CD4-positive, CD25-positive, alpha-beta regulatory T cell (primary cell): ENCODE measurements at regions not wholly inside any gene's neighbourhood (a gene's known extent, or its start where the extent isn't known, plus 50 kb on each side); places are given as distances from the start of the nearest gene placed in this dataset.
A peak's percentile ranks its signal among the peaks of the same experiment; 100 is the strongest.

ENCODE experiments used
- ATAC-seq, 2 donors: fragments of 150-1000 bp; cut with Tn5 transposase; one replicate each; pipeline ENCODE4 v1.10.0; 2021; ENCODE audit warnings: low read depth in 2 of 2, moderate number of reproducible peaks in 2 of 2, moderate library complexity in 1 of 2
- DNase-seq, 3 donors: peaks; one replicate each; pipeline versions ENCODE4 v3.0.0 to v3.0.0-alpha.2; 2012 to 2022; ENCODE audit warnings: mixed read lengths in 1 of 3
- H3K27ac ChIP-seq: one replicate; pipeline ENCODE4 v1.7.0; 2013; ENCODE audit warnings: mild to moderate bottlenecking, low read length; ENCODE audit not compliant: insufficient read depth, poor library complexity, severe bottlenecking
- H3K27me3 ChIP-seq: one replicate; pipeline ENCODE4 v1.7.0; 2013; ENCODE audit warnings: low read length; ENCODE audit not compliant: control insufficient read depth, insufficient read depth
- H3K36me3 ChIP-seq: one replicate; pipeline ENCODE4 v1.7.0; 2013; ENCODE audit warnings: mild to moderate bottlenecking, low read length, moderate library complexity; ENCODE audit not compliant: control insufficient read depth, insufficient read depth
- H3K4me1 ChIP-seq: 2 replicates; pipeline ENCODE4 v1.7.0; 2013; ENCODE audit warnings: mild to moderate bottlenecking, low read length; ENCODE audit not compliant: insufficient read depth, control insufficient read depth, poor library complexity, severe bottlenecking
- H3K4me3 ChIP-seq: one replicate; pipeline ENCODE4 v1.7.0; 2013; ENCODE audit warnings: low read depth, mild to moderate bottlenecking, low read length, moderate library complexity
- H3K9me3 ChIP-seq, 2 experiments: 1 replicate in 1 of 2; 2 replicates in 1 of 2; pipeline ENCODE4 v1.7.0; 2013; ENCODE audit warnings: low read length in 2 of 2, mild to moderate bottlenecking in 1 of 2, moderate library complexity in 1 of 2; ENCODE audit not compliant: control insufficient read depth in 2 of 2
- H3K27ac Mint-ChIP-seq, 3 donors: one replicate each; pipeline ENCODE4 v1.8.0; 2020 to 2022; ENCODE audit warnings: mild to moderate bottlenecking in 3 of 3, mixed read lengths in 3 of 3, moderate library complexity in 2 of 3
- H3K27me3 Mint-ChIP-seq: one replicate; pipeline ENCODE4 v1.8.0; 2022; ENCODE audit warnings: mild to moderate bottlenecking, mixed read lengths
- H3K36me3 Mint-ChIP-seq: one replicate; pipeline ENCODE4 v1.8.0; 2020; ENCODE audit warnings: mixed read lengths
- H3K4me1 Mint-ChIP-seq, 4 donors: one replicate each; pipeline ENCODE4 v1.8.0; 2020 to 2022; ENCODE audit warnings: mixed read lengths in 4 of 4, mild to moderate bottlenecking in 1 of 4
- H3K4me3 Mint-ChIP-seq, 4 donors: one replicate each; pipeline ENCODE4 v1.8.0; 2020 to 2022; ENCODE audit warnings: mild to moderate bottlenecking in 4 of 4, mixed read lengths in 4 of 4, moderate library complexity in 3 of 4
- H3K9me3 Mint-ChIP-seq, 7 donors: one replicate each; pipeline ENCODE4 v1.8.0; 2020 to 2022; ENCODE audit warnings: mixed read lengths in 7 of 7, mild to moderate bottlenecking in 3 of 7, moderate library complexity in 2 of 7

GRCh38 chr22:25351631-25352293, 132.3 kb downstream of the CRYBB2 start:
- Histone ChIP-seq H3K4me1 (no peaks in the 10 kb centered on the region), H3K4me3 (no peak overlapping the region), H3K9me3 (no peaks in the 10 kb centered on the region), H3K27me3 (no peaks in the 10 kb centered on the region), H3K36me3 (peaks cover 35% of the 10 kb centered on the region), H3K27ac (no peak overlapping the region)
- H3K27ac Mint-ChIP-seq = no peak overlapping the region
- no peak for DNase-seq
- peaks cover 39% of the 10 kb centered on the region for H3K36me3 Mint-ChIP-seq
- no peak for ATAC-seq
- H3K9me3 Mint-ChIP-seq = no peaks in the 10 kb centered on the region
- H3K27me3 Mint-ChIP-seq = no peaks in the 10 kb centered on the region
- H3K4me3 Mint-ChIP-seq = no peak overlapping the region
- H3K4me1 Mint-ChIP-seq = peaks cover 0 to 5% (median 0%) of the 10 kb centered on the region in 4 donors

- H3K9me3 Mint-ChIP-seq = no peaks in the 10 kb centered on the region
- peaks cover 39% of the 10 kb centered on the region for H3K36me3 Mint-ChIP-seq
- Histone ChIP-seq H3K9me3 (no peaks in the 10 kb centered on the region), H3K27me3 (no peaks in the 10 kb centered on the region), H3K27ac (no peak overlapping the region), H3K4me1 (no peaks in the 10 kb centered on the region), H3K36me3 (peaks cover 39% of the 10 kb centered on the region), H3K4me3 (no peak overlapping the region)
- ATAC-seq = no peak
- DNase-seq = no peak
- H3K4me3 Mint-ChIP-seq = no peak overlapping the region
- H3K4me1 Mint-ChIP-seq = peaks cover 0 to 5% (median 0%) of the 10 kb centered on the region in 4 donors
- no peaks in the 10 kb centered on the region for H3K27me3 Mint-ChIP-seq
- H3K27ac Mint-ChIP-seq = no peak overlapping the region
Measured at GRCh38 chr22:25352294-25352680, 132.8 kb downstream of the CRYBB2 start.

GRCh38 chr22:25353516-25354445, 134.3 kb downstream of the CRYBB2 start:
- H3K27ac ChIP-seq = no peak overlapping the region
- no peaks in the 10 kb centered on the region for H3K9me3 ChIP-seq
- H3K27me3 ChIP-seq = no peaks in the 10 kb centered on the region
- H3K9me3 Mint-ChIP-seq = no peaks in the 10 kb centered on the region
- peak overlapping the region in 1 of 3 donors; percentile 74 for H3K27ac Mint-ChIP-seq
- H3K4me3 ChIP-seq = no peak overlapping the region
- H3K36me3 Mint-ChIP-seq = peaks cover 31% of the 10 kb centered on the region
- no peak for ATAC-seq
- no peak overlapping the region for H3K4me3 Mint-ChIP-seq
- no peaks in the 10 kb centered on the region for H3K4me1 ChIP-seq
- H3K36me3 ChIP-seq = peaks cover 46% of the 10 kb centered on the region
- no peaks in the 10 kb centered on the region for H3K27me3 Mint-ChIP-seq
- no peak for DNase-seq
- H3K4me1 Mint-ChIP-seq = peaks cover 0 to 5% (median 0%) of the 10 kb centered on the region in 4 donors

GRCh38 chr22:25354456-25354855, 135.0 kb downstream of the CRYBB2 start:
- H3K9me3 Mint-ChIP-seq = no peaks in the 10 kb centered on the region
- Histone ChIP-seq H3K4me1 (no peaks in the 10 kb centered on the region), H3K27ac (no peak overlapping the region), H3K4me3 (no peak overlapping the region), H3K9me3 (no peaks in the 10 kb centered on the region), H3K27me3 (no peaks in the 10 kb centered on the region), H3K36me3 (peaks cover 46% of the 10 kb centered on the region)
- peak overlapping the region in 1 of 3 donors; percentile 74 for H3K27ac Mint-ChIP-seq
- H3K4me1 Mint-ChIP-seq = peaks cover 0 to 5% (median 0%) of the 10 kb centered on the region in 4 donors
- no peaks in the 10 kb centered on the region for H3K27me3 Mint-ChIP-seq
- H3K4me3 Mint-ChIP-seq = no peak overlapping the region
- DNase-seq (no peak), ATAC-seq (no peak)
- peaks cover 29% of the 10 kb centered on the region for H3K36me3 Mint-ChIP-seq

- peaks cover 0 to under 1% (median under 1%) of the 10 kb centered on the region in 4 donors for H3K4me1 Mint-ChIP-seq
- no peaks in the 10 kb centered on the region for H3K9me3 Mint-ChIP-seq
- no peaks in the 10 kb centered on the region for H3K4me1 ChIP-seq
- H3K4me3 Mint-ChIP-seq = no peak overlapping the region
- no peaks in the 10 kb centered on the region for H3K9me3 ChIP-seq
- peaks cover 15% of the 10 kb centered on the region for H3K36me3 Mint-ChIP-seq
- no peaks in the 10 kb centered on the region for H3K27me3 Mint-ChIP-seq
- no peak overlapping the region for H3K27ac Mint-ChIP-seq
- no peaks in the 10 kb centered on the region for H3K27me3 ChIP-seq
- H3K27ac ChIP-seq = no peak overlapping the region
- H3K36me3 ChIP-seq = peaks cover 39% of the 10 kb centered on the region
- no peak overlapping the region for H3K4me3 ChIP-seq
- DNase-seq (no peak), ATAC-seq (no peak)
Measured at GRCh38 chr22:25357132-25357455, 137.7 kb downstream of the CRYBB2 start.

- no peak overlapping the region for H3K27ac ChIP-seq
- peaks cover 34% of the 10 kb centered on the region for H3K36me3 ChIP-seq
- no peaks in the 10 kb centered on the region for H3K27me3 ChIP-seq
- Mint-ChIP-seq H3K27ac (no peak overlapping the region), H3K4me1 (peaks cover 0 to 6% (median 1%) of the 10 kb centered on the region in 4 donors), H3K36me3 (peaks cover 15% of the 10 kb centered on the region), H3K4me3 (no peak overlapping the region), H3K9me3 (no peaks in the 10 kb centered on the region), H3K27me3 (no peaks in the 10 kb centered on the region)
- DNase-seq (no peak), ATAC-seq (no peak)
- H3K4me3 ChIP-seq = no peak overlapping the region
- H3K9me3 ChIP-seq = no peaks in the 10 kb centered on the region
- H3K4me1 ChIP-seq = peaks cover 3% of the 10 kb centered on the region
Measured at GRCh38 chr22:25357606-25358420, 138.4 kb downstream of the CRYBB2 start.

GRCh38 chr22:25358421-25359170, 139.2 kb downstream of the CRYBB2 start:
- Mint-ChIP-seq H3K9me3 (no peaks in the 10 kb centered on the region), H3K4me1 (peaks cover 0 to 7% (median 1%) of the 10 kb centered on the region in 4 donors), H3K36me3 (peaks cover 13% of the 10 kb centered on the region), H3K4me3 (no peak overlapping the region), H3K27ac (no peak overlapping the region), H3K27me3 (no peaks in the 10 kb centered on the region)
- no peak for ATAC-seq
- no peak for DNase-seq
- no peaks in the 10 kb centered on the region for H3K27me3 ChIP-seq
- no peak overlapping the region for H3K27ac ChIP-seq
- peaks cover 32% of the 10 kb centered on the region for H3K36me3 ChIP-seq
- H3K4me3 ChIP-seq = no peak overlapping the region
- H3K9me3 ChIP-seq = no peaks in the 10 kb centered on the region
- H3K4me1 ChIP-seq = peaks cover 3% of the 10 kb centered on the region
